GM23248 (cell line): ENCODE measurements at regions not wholly inside any gene's neighbourhood (a gene's known extent, or its start where the extent isn't known, plus 50 kb on each side); places are given as distances from the start of the nearest gene placed in this dataset.

Experiments used
- DNase-seq: peaks from one replicate; pipeline ENCODE4 v3.0.0-alpha.2; 2015
- H2AFZ ChIP-seq: fragments of 200-600 bp; sonication (generic); 2 replicates; pipeline ENCODE4 v1.6.1; 2016; ENCODE audit warnings: antibody characterized with exemption
- H3F3A ChIP-seq: fragments of 200-600 bp; sonication (generic); 2 replicates; pipeline ENCODE4 v1.6.1; 2016; ENCODE audit warnings: mild to moderate bottlenecking, antibody characterized with exemption, mixed run types; ENCODE audit not compliant: insufficient read depth
- H3K27ac ChIP-seq: fragments of 200-600 bp; sonication (generic); 2 replicates; pipeline ENCODE4 v1.5.1; 2016; ENCODE audit warnings: mild to moderate bottlenecking
- H3K27me3 ChIP-seq: fragments of 200-600 bp; sonication (generic); replicated peaks from 2 replicates; pipeline ENCODE4 v1.6.1; 2016; ENCODE audit warnings: mild to moderate bottlenecking; ENCODE audit not compliant: insufficient read depth
- H3K36me3 ChIP-seq: fragments of 200-600 bp; sonication (generic); 2 replicates; pipeline ENCODE4 v1.6.1; 2016; ENCODE audit warnings: low read depth, mild to moderate bottlenecking
- H3K4me1 ChIP-seq: fragments of 200-600 bp; sonication (generic); 2 replicates; pipeline ENCODE4 v1.6.1; 2016; ENCODE audit warnings: mild to moderate bottlenecking; ENCODE audit not compliant: insufficient read depth
- H3K4me2 ChIP-seq: fragments of 200-600 bp; sonication (generic); one replicate; pipeline ENCODE4 v1.6.1; 2016; ENCODE audit warnings: mild to moderate bottlenecking; ENCODE audit not compliant: unreplicated experiment
- H3K4me3 ChIP-seq: fragments of 200-600 bp; sonication (generic); 2 replicates; pipeline ENCODE4 v1.5.1; 2016; ENCODE audit warnings: mild to moderate bottlenecking
- H3K79me2 ChIP-seq: fragments of 200-600 bp; sonication (generic); 2 replicates; pipeline ENCODE4 v1.6.1; 2016; ENCODE audit warnings: mild to moderate bottlenecking; ENCODE audit not compliant: insufficient read depth
- H3K9ac ChIP-seq: fragments of 200-600 bp; sonication (generic); 2 replicates; pipeline ENCODE4 v1.6.1; 2016; ENCODE audit warnings: mild to moderate bottlenecking
- H3K9me2 ChIP-seq: fragments of 200-600 bp; sonication (generic); 2 replicates; pipeline ENCODE4 v1.6.1; 2016; ENCODE audit warnings: mixed run types, mild to moderate bottlenecking, moderate library complexity; ENCODE audit not compliant: insufficient read depth
- H3K9me3 ChIP-seq: fragments of 200-600 bp; sonication (generic); one replicate; pipeline ENCODE4 v1.6.1; 2017; ENCODE audit warnings: low read depth
- H4K20me1 ChIP-seq: fragments of 200-600 bp; sonication (generic); 2 replicates; pipeline ENCODE4 v1.6.0; 2016; ENCODE audit not compliant: insufficient read depth
- EZH2 ChIP-seq: fragments of 200-600 bp; sonication (generic); IDR thresholded peaks from 2 replicates; pipeline ENCODE4 v1.6.1; 2018; ENCODE audit warnings: antibody characterized with exemption, mild to moderate bottlenecking; ENCODE audit not compliant: insufficient read depth, poor library complexity, severe bottlenecking
- EZH2phosphoT487 ChIP-seq: fragments of 200-600 bp; sonication (generic); IDR thresholded peaks from 2 replicates; pipeline ENCODE4 v1.6.1; 2018; ENCODE audit warnings: antibody characterized with exemption, moderate library complexity, mild to moderate bottlenecking, low read depth; ENCODE audit not compliant: insufficient read depth
- WGBS, 2 experiments: methylation state at CpG; one replicate each; pipeline ENCODE4 v1.1.6; 2015 to 2017; ENCODE audit warnings: low lambda C conversion rate in 2 of 2, low coverage in 1 of 2; ENCODE audit errors: missing lambda C conversion rate in 2 of 2; 5-methylcytosine and 5-hydroxymethylcytosine counted together
- in situ Hi-C: fragments of 300-500 bp; cut with MboI; formaldehyde crosslinking; loops from 2 replicates; pipeline ENCODE4 v1.15.0; 2020

- H3K9me2 ChIP-seq, result no peaks in the 10 kb centered on the region
- H3K79me2 ChIP-seq, result no peaks in the 10 kb centered on the region
- H3K4me2 ChIP-seq, result no peak overlapping the region
- WGBS, 2 experiments, result 44 to 48% methylated on average over 3 of the region's 3 CpGs
- no peaks in the 10 kb centered on the region for H3K4me1 ChIP-seq
- H3K27me3 ChIP-seq, result no peaks in the 10 kb centered on the region
- no peaks in the 10 kb centered on the region for H3K9me3 ChIP-seq
- H2AFZ ChIP-seq, result no peak overlapping the region
- H3K36me3 ChIP-seq, result no peaks in the 10 kb centered on the region
- H3K4me3 ChIP-seq, result no peak overlapping the region
- H3K27ac ChIP-seq, result no peak overlapping the region
- no peaks in the 10 kb centered on the region for H3F3A ChIP-seq
- TF ChIP-seq EZH2 (no peak), EZH2phosphoT487 (no peak)
- H4K20me1 ChIP-seq, result no peaks in the 10 kb centered on the region
- in situ Hi-C loops, result no loop called here
- DNase-seq, result no peak
- no peak overlapping the region for H3K9ac ChIP-seq
These were observed 422.2 kb upstream of the ANKRD30A start for GRCh38 chr10:36703179-36703578.

GRCh38 chr10:36700123-36700522 is 425.3 kb upstream of the ANKRD30A start:
- no peak for DNase-seq
- Histone ChIP-seq H3K9me3 (no peaks in the 10 kb centered on the region), H3K27ac (no peak overlapping the region), H3K4me3 (no peak overlapping the region), H3K9me2 (no peaks in the 10 kb centered on the region), H3K4me2 (no peak overlapping the region), H3F3A (no peaks in the 10 kb centered on the region), H3K36me3 (no peaks in the 10 kb centered on the region), H3K79me2 (no peaks in the 10 kb centered on the region), H3K4me1 (no peaks in the 10 kb centered on the region), H4K20me1 (no peaks in the 10 kb centered on the region), H3K27me3 (no peaks in the 10 kb centered on the region), H2AFZ (no peak overlapping the region), H3K9ac (no peak overlapping the region)
- WGBS, 2 experiments, result 50 to 56% methylated on average over 1 of the region's 1 CpG
- in situ Hi-C loops, result no loop called here
- TF ChIP-seq EZH2phosphoT487, result no peak
- TF ChIP-seq EZH2, result no peak

GRCh38 chr10:36692759-36693158 is 432.6 kb upstream of the ANKRD30A start:
- H2AFZ ChIP-seq, result no peak overlapping the region
- 74 to 76% methylated on average over 10 of the region's 10 CpGs for WGBS, 2 experiments
- H3K36me3 ChIP-seq, result no peaks in the 10 kb centered on the region
- H3K9me3 ChIP-seq, result no peaks in the 10 kb centered on the region
- no peaks in the 10 kb centered on the region for H3F3A ChIP-seq
- H3K79me2 ChIP-seq, result no peaks in the 10 kb centered on the region
- no peaks in the 10 kb centered on the region for H3K4me1 ChIP-seq
- H3K9ac ChIP-seq, result no peak overlapping the region
- TF ChIP-seq EZH2phosphoT487, result no peak
- TF ChIP-seq EZH2, result no peak
- no peak overlapping the region for H3K4me3 ChIP-seq
- in situ Hi-C loops, result no loop called here
- no peak for DNase-seq
- no peak overlapping the region for H3K4me2 ChIP-seq
- H4K20me1 ChIP-seq, result no peaks in the 10 kb centered on the region
- H3K27me3 ChIP-seq, result no peaks in the 10 kb centered on the region
- H3K9me2 ChIP-seq, result no peaks in the 10 kb centered on the region
- no peak overlapping the region for H3K27ac ChIP-seq

- WGBS, 2 experiments, result 5 to 19% methylated on average over 1 of the region's 1 CpG
- no peaks in the 10 kb centered on the region for H3F3A ChIP-seq
- H3K79me2 ChIP-seq, result no peaks in the 10 kb centered on the region
- no peak for TF ChIP-seq EZH2phosphoT487
- TF ChIP-seq EZH2, result no peak
- H3K27me3 ChIP-seq, result no peaks in the 10 kb centered on the region
- H4K20me1 ChIP-seq, result no peaks in the 10 kb centered on the region
- no peak overlapping the region for H3K4me2 ChIP-seq
- H3K27ac ChIP-seq, result no peak overlapping the region
- no peak for DNase-seq
- no peaks in the 10 kb centered on the region for H3K36me3 ChIP-seq
- H3K4me1 ChIP-seq, result no peaks in the 10 kb centered on the region
- H3K4me3 ChIP-seq, result no peak overlapping the region
- no peak overlapping the region for H3K9ac ChIP-seq
- no peaks in the 10 kb centered on the region for H3K9me2 ChIP-seq
- in situ Hi-C loops, result no loop called here
- H3K9me3 ChIP-seq, result no peaks in the 10 kb centered on the region
- H2AFZ ChIP-seq, result no peak overlapping the region
These were observed 436.7 kb upstream of the ANKRD30A start for GRCh38 chr10:36688717-36689116.

- TF ChIP-seq EZH2 (no peak), EZH2phosphoT487 (no peak)
- H4K20me1 ChIP-seq, result no peaks in the 10 kb centered on the region
- H3K9ac ChIP-seq, result no peak overlapping the region
- no peak overlapping the region for H3K4me2 ChIP-seq
- no peak overlapping the region for H3K4me3 ChIP-seq
- H3K27ac ChIP-seq, result no peak overlapping the region
- no peaks in the 10 kb centered on the region for H3K9me2 ChIP-seq
- no peak overlapping the region for H2AFZ ChIP-seq
- 0 out of 2 replicates have a peak, but pooled peaks cover under 1% of the 10 kb centered on the region for H3F3A ChIP-seq
- peaks cover 6% of the 10 kb centered on the region for H3K4me1 ChIP-seq
- DNase-seq, result no peak
- no peaks in the 10 kb centered on the region for H3K9me3 ChIP-seq
- in situ Hi-C loops, result no loop called here
- H3K27me3 ChIP-seq, result no peaks in the 10 kb centered on the region
- no peaks in the 10 kb centered on the region for H3K36me3 ChIP-seq
- 58 to 63% methylated on average over 2 of the region's 2 CpGs for WGBS, 2 experiments
- no peaks in the 10 kb centered on the region for H3K79me2 ChIP-seq
These were observed 442.0 kb upstream of the ANKRD30A start for GRCh38 chr10:36683421-36683820.
